SK-N-SH treated with all-trans-retinoic acid at 6 μM for 48 hours (cell line): ENCODE measurements at regions not wholly inside any gene's neighbourhood (a gene's known extent, or its start where the extent isn't known, plus 50 kb on each side); places are given as distances from the start of the nearest gene placed in this dataset.
A peak's percentile ranks its signal among the peaks of the same experiment; 100 is the strongest.

Experiments
- ATAC-seq: fragments of 200-7000 bp; cut with Tn5 transposase; 3 replicates; pipeline ENCODE4 v1.9.1; 2020; ENCODE audit warnings: mild to moderate bottlenecking, moderate library complexity
- ARNTL ChIP-seq: fragments of 450-650 bp; formaldehyde crosslinking; IDR thresholded peaks from 2 replicates; pipeline ENCODE4 v1.5.0; 2020; ENCODE audit warnings: low read depth, mild to moderate bottlenecking, moderate library complexity, borderline replicate concordance
- CREB5 ChIP-seq: fragments of 250-450 bp; sonication (Bioruptor Pico); IDR thresholded peaks from 2 replicates; pipeline ENCODE4 v1.5.1; 2020; ENCODE audit warnings: low read depth, mild to moderate bottlenecking, moderate library complexity
- CSDC2 ChIP-seq: fragments of 250-450 bp; sonication (Bioruptor Pico); IDR thresholded peaks from 2 replicates; pipeline ENCODE4 v1.5.0; 2020; ENCODE audit warnings: mild to moderate bottlenecking, moderate library complexity
- CSRNP3 ChIP-seq: fragments of 250-450 bp; sonication (Bioruptor Pico); IDR thresholded peaks from 2 replicates; pipeline ENCODE4 v1.5.1; 2021; ENCODE audit warnings: mild to moderate bottlenecking, moderate library complexity
- ESRRG ChIP-seq: fragments of 250-450 bp; sonication (Bioruptor Pico); IDR thresholded peaks from 2 replicates; pipeline ENCODE4 v1.6.1; 2021; ENCODE audit warnings: mild to moderate bottlenecking
- GLIS3 ChIP-seq: fragments of 250-450 bp; sonication (Bioruptor Pico); IDR thresholded peaks from 2 replicates; pipeline ENCODE4 v1.5.0; 2020; ENCODE audit warnings: mild to moderate bottlenecking, moderate library complexity
- OSR1 ChIP-seq: fragments of 250-450 bp; sonication (Bioruptor Pico); IDR thresholded peaks from 2 replicates; pipeline ENCODE4 v1.8.0; 2022; ENCODE audit warnings: moderate library complexity, mild to moderate bottlenecking, inconsistent platforms
- PATZ1 ChIP-seq: fragments of 250-450 bp; sonication (Bioruptor Pico); IDR thresholded peaks from 2 replicates; pipeline ENCODE4 v1.8.0; 2020; ENCODE audit warnings: mild to moderate bottlenecking, moderate library complexity, borderline replicate concordance
- POU6F1 ChIP-seq: fragments of 250-450 bp; sonication (Bioruptor Pico); IDR thresholded peaks from 2 replicates; pipeline ENCODE4 v1.8.0; 2021; ENCODE audit warnings: low read depth, mild to moderate bottlenecking, moderate library complexity, borderline replicate concordance
- PPARA ChIP-seq: fragments of 250-450 bp; sonication (Bioruptor Pico); IDR thresholded peaks from 2 replicates; pipeline ENCODE4 v1.5.0; 2020; ENCODE audit warnings: mild to moderate bottlenecking, borderline replicate concordance
- RARB ChIP-seq: fragments of 250-450 bp; sonication (Bioruptor Pico); IDR thresholded peaks from 2 replicates; pipeline ENCODE4 v1.8.0; 2021; ENCODE audit warnings: mild to moderate bottlenecking, moderate library complexity
- TCF4 ChIP-seq: fragments of 250-450 bp; sonication (Bioruptor Pico); IDR thresholded peaks from 2 replicates; pipeline ENCODE4 v1.8.0; 2021; ENCODE audit warnings: mild to moderate bottlenecking, moderate library complexity, borderline replicate concordance
- TOX ChIP-seq: fragments of 250-450 bp; sonication (Bioruptor Pico); IDR thresholded peaks from 2 replicates; pipeline ENCODE4 v1.8.0; 2021; ENCODE audit warnings: mild to moderate bottlenecking, moderate library complexity, borderline replicate concordance
- ZC3H10 ChIP-seq: fragments of 250-450 bp; sonication (Bioruptor Pico); IDR thresholded peaks from 2 replicates; pipeline ENCODE4 v1.5.1; 2021; ENCODE audit warnings: mild to moderate bottlenecking, moderate library complexity
- ZFP3 ChIP-seq: fragments of 250-450 bp; sonication (Bioruptor Pico); IDR thresholded peaks from 2 replicates; pipeline ENCODE4 v1.5.0; 2020; ENCODE audit warnings: mild to moderate bottlenecking, moderate library complexity
- ZFP30 ChIP-seq: fragments of 450-650 bp; formaldehyde crosslinking; IDR thresholded peaks from 2 replicates; pipeline ENCODE4 v1.5.0; 2022; ENCODE audit warnings: mild to moderate bottlenecking, moderate library complexity
- ZNF565 ChIP-seq: fragments of 450-650 bp; formaldehyde crosslinking; conservative IDR thresholded peaks from 2 replicates; pipeline ENCODE4 v1.5.0; 2020; ENCODE audit warnings: low read depth, mild to moderate bottlenecking, moderate library complexity
- ZNF70 ChIP-seq: fragments of 450-650 bp; formaldehyde crosslinking; IDR thresholded peaks from 2 replicates; pipeline ENCODE4 v1.5.0; 2020; ENCODE audit warnings: mild to moderate bottlenecking, moderate library complexity
- ZNF8 ChIP-seq: fragments of 450-650 bp; formaldehyde crosslinking; IDR thresholded peaks from 2 replicates; pipeline ENCODE4 v1.5.0; 2020; ENCODE audit warnings: mild to moderate bottlenecking, moderate library complexity

GRCh38 chr5:15003511-15003920, 131.9 kb upstream of the ANKH start:
- no peak for TF ChIP-seq ZC3H10 (CRISPR knock-in tag)
- TF ChIP-seq CSDC2: no peak
- TF ChIP-seq RARB (CRISPR knock-in tag): no peak
- TF ChIP-seq PPARA: no peak
- no peak for TF ChIP-seq OSR1
- TF ChIP-seq ZFP30: no peak
- no peak for TF ChIP-seq CSRNP3 (CRISPR knock-in tag)
- no peak for TF ChIP-seq ZNF8 (CRISPR knock-in tag)
- TF ChIP-seq CREB5 (CRISPR knock-in tag): no peak
- TF ChIP-seq ZNF565 (CRISPR knock-in tag): no peak
- TF ChIP-seq ARNTL (CRISPR knock-in tag): no peak
- no peak for TF ChIP-seq PATZ1
- TF ChIP-seq ZFP3 (CRISPR knock-in tag): no peak
- no peak for TF ChIP-seq TCF4 (CRISPR knock-in tag)
- no peak for TF ChIP-seq ZNF70
- no peak for TF ChIP-seq POU6F1 (CRISPR knock-in tag)
- no peak for TF ChIP-seq ESRRG (CRISPR knock-in tag)
- no peak for TF ChIP-seq GLIS3
- TF ChIP-seq TOX (CRISPR knock-in tag): no peak
- peak; percentile 98 for ATAC-seq

GRCh38 chr5:15002791-15003190, 131.2 kb upstream of the ANKH start:
- TF ChIP-seq RARB (CRISPR knock-in tag) (no peak), PATZ1 (no peak)
- ATAC-seq: no peak

GRCh38 chr5:15002173-15002572, 130.6 kb upstream of the ANKH start:
- TF ChIP-seq PPARA (no peak), ZNF565 (CRISPR knock-in tag) (no peak), GLIS3 (no peak), ESRRG (CRISPR knock-in tag) (no peak), ZFP30 (no peak), ZNF70 (no peak), PATZ1 (no peak), OSR1 (no peak), ZC3H10 (CRISPR knock-in tag) (no peak), CSDC2 (no peak), ZNF8 (CRISPR knock-in tag) (no peak), POU6F1 (CRISPR knock-in tag) (no peak)
- ATAC-seq: no peak
